ENCODE measurements at regions not wholly inside any gene's neighbourhood (a gene's known extent, or its start where the extent isn't known, plus 50 kb on each side); places are given as distances from the start of the nearest gene placed in this dataset.

GRCh38 chr2:41119489-41119888 lies 667.6 kb upstream of the SLC8A1 start:
- no peak for TF ChIP-seq CTCF (conservative IDR thresholded peaks at IDR 0.05)
- TF ChIP-seq ZFX (IDR thresholded peaks at IDR 0.05), result no peak
